GM03348 (cell line): ENCODE measurements at regions not wholly inside any gene's neighbourhood (a gene's known extent, or its start where the extent isn't known, plus 50 kb on each side); places are given as distances from the start of the nearest gene placed in this dataset.

Experiments used
- DNase-seq: peaks from one replicate; pipeline ENCODE4 v3.0.0; 2012; ENCODE audit warnings: low spot score

DNA sequence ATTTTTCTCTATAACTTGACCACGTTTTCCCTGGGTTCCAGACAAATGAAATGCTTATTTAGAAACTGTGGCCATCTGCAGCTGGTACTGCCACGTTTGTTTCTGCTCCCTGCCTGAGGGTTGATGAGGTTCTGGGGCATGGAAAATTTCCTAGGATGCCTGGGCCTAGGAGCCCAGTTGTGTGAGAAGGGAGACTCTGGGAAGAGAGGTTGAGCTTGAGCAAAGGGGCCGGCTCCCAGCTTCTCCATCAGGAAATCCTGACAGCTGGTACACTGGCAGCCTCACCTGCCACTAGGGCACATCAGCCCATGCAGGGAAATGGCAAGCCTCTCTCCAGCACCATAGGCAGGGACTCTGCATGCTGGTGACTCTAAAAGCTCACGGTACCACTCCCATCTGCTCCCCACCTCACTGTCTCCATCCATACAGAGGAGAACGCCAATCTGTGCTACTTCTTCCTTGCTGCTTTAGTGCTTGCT lies 165.4 kb upstream of the PPP2R3A start:
- DNase-seq: no peak

DNA sequence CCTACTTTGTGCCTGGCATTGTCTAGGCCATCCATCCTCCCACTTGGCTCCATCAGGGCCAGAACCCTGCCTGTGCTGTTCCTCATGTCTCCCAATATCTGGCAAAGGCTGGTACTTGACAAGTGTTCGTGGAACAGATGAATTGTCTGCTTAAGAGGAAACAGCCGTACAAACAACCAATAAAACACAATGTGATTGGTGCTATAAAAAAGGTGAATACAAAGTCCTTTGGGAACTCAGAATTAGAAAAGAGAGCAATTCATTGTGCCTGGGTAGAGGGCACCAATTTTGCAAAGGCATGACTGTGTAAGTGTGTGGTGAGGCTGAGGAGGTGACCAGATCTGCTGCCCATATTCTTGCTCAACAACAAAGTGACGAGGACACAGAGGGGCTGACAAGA lies 164.5 kb upstream of the PPP2R3A start:
- DNase-seq: no peak

DNA sequence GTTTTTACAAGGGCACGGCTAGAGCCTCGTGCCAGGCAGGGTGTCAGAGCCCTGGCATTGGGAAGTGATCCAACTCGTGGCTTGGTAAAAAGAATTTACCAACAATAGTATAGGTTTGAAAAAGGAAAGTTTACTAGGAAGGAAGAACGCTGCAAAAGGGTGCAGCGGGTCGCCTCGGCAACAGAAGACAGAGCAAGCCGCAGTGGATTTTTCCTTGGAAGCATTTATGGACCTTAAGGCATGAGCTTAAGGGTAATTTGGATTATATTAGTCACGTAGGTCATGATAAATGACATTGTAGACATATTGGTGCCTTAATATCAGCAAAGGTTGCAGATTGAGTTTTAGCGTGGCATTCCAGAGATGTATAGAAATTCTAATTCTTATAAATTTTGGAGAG lies 163.4 kb upstream of the PPP2R3A start:
- DNase-seq: no peak

DNA sequence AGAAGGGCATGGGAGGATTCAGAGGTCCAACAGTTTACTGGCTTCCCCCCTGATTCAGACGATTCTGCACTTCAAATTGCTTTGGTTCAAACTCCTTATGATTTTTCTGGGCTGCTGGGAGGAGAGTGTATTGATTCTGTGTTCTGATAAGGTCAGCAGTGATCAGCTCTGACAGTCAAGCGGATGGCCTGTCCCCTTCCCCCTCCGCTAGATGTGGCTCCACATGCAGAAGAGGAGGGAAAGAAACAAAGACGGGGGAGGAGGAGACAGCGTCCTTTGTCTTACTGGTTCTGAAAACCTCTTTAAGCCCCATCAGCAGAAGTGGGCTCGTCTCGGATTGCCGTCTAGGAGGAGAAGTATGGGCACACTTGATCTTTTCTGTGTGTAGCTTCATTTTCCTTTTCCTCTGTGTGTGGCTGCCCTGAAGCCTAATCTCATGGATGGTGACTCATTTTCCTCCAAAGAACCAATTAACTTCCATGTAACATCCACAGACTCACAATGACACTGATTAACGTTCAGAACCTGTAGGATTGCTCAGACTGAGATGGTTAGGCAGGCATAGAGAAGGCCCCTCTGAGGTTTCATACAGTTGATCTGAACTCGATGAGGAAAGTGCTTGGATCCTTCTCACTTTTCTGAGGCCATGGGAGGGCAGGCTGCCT lies 162.4 kb upstream of the PPP2R3A start:
- DNase-seq: no peak

DNA sequence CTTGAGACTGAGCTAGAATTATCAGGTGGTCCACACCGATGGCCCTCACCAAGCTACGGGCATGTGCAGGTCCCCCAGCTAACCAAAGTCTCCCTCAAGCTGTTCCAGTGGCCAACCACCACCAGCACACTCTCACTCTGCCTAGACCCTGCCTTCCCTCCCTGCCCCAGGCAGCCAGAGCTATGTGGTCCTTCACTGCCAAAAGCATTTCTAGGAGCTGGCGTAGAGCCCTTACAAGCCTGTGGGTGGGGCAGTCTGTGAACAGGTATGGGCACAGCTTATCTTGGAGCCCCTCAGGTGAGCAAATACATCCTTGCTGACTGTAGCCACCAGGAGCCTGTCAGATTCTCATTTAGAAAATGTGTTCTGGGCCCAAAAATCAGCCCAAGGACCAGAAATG lies 159.8 kb upstream of the PPP2R3A start:
- no peak for DNase-seq

DNA sequence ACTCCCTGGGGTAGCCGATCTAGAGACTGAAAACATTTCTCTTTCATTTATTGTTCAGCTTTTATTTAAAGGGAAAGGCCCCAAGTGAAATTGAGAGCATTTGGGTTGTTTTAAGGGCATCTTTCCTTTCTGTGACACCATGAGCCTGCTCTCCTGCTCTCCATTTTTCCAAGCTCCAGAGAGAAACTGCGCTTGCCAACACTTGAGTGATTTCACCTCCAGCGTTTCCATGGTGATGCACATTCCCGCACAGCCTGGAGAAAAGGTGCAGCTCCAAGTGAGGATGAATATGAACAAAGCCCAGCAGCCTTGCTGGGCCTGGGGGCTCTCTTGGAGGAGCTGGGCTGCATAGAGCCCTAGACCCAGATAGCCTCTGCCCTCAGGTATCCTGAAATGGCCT lies 159.2 kb upstream of the PPP2R3A start:
- no peak for DNase-seq

DNA sequence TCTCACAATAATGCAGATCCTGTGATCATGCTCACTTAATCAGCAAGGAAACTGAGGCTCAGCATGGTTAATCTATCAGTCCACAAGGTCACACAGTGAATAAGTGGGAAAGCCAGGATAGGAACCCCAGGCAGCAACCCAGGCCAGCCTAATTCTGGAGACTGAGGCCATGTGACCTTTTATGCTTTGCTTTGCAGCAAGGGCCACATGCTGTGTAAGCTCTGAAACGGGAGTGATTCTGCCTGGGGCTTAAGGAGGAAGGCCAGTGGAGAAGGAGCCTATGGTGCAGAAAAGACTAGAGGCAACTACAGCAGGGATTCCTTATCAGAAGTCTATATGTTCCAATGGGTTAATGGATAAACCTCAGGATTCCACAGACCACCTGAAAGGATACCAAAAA lies 157.6 kb upstream of the PPP2R3A start:
- no peak for DNase-seq

DNA sequence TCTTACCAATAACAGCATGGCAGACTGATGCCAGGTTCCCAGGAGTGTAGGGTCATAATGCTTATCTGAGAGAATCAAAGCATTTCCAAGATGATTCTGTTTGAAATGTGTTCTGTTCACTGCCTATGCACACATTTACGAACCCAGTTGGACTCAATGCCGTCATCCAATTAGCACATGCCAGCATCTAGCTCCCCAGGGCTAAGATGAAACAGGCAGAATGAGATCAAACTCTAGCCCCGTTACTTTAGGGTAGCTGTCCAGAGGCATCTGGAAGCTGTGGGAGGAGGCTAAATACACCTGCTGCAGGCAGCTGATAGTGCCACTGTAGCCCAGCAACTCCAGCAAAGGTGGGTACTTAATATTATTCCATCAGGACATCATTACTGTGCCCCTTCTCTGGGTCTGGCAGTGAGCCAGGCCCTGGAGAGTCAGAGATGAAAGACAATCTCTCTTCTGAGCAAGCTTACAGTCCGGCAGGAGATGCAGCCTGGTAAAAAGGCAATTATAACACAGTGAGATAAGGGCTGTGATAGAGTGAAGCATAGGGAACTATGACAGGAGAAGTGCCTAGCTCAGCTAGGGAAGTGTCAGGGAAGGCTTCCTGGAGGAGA lies 156.4 kb upstream of the PPP2R3A start:
- DNase-seq: no peak

DNA sequence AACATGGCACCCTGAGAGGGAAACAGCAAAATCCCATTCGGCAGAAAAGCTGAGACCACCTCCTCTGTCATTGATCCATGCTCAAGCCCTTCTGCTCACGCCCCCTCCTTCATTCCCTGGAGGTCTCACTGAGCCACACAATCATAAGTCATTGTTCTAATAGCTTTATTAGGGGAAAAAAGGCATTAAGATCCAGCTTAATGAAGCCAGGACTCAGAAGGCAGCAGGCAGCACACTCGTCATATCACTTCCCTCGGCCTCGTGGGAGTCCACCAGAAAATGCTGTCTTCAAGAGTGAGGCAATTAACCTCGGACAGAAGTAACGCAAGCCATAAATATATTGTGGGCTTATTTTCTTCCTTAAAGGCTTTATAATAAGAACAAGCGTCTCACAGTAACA lies 153.9 kb upstream of the PPP2R3A start:
- no peak for DNase-seq

DNA sequence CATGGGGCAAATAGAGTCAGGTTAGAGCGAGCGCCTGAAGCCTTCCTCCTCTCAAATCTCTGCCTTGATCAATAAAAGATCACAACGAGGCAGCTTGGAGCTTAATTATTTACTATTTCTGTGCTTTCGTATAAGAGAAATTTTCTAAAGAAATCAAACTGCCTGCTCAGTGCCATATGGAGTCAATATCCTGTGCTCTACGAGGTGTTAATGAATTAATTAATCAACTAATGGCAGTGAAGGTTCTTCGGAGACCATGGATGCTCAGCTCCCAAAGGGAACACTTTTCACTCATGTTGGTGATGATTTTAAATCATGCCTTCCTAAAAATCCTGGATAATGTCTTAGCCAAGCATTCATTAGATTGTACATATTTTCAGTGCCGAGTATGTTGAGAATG lies 153.5 kb upstream of the PPP2R3A start:
- DNase-seq: no peak

DNA sequence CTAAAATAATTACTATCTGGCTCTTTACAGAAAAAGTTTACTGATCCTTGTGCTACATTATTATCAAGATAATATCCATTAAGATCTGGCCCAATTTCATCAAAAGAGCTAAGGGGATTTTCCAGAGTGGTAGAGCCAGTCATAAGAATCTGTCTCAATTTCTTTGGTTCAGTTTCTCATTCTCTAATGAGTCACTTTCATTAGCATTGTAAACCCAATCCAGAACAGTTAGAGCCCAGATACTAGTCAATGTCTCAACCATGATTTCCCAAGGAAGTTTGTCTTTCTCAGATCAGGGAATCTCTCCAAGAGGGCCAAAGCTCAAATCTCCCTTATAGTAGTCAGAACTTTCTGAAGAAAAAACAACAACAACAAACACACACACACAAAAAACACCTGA lies 131.1 kb upstream of the PPP2R3A start:
- DNase-seq: no peak

DNA sequence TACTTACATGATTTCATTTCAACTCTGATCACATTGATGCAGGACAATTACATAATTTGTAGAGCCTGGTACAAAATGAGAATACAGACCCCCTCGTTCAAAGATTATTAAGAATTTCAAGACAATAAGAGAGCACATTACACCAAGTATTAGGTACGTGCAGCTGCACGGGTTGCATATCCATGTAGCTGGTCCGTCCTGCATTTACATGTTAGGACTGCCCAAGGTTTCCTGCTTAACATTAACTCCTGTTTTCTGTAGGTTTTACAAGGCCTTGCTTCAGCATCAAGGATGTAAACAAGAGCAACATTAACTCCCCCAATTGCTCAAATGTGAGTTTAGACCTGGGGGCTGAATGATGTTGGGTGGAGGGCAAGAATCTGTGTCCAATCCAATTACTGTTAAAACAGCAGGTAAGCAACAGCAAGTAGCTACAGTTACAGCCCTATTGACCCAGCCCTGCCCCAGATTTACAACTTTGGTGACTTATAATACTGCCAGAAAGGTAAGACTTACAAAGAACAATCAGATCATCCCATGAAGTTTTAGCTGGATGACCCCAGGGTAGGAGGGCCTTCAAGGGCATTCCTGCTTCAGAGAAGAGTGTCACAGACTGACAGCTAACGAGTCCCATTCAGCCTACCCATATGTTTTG lies 127.4 kb upstream of the PPP2R3A start:
- DNase-seq: no peak

DNA sequence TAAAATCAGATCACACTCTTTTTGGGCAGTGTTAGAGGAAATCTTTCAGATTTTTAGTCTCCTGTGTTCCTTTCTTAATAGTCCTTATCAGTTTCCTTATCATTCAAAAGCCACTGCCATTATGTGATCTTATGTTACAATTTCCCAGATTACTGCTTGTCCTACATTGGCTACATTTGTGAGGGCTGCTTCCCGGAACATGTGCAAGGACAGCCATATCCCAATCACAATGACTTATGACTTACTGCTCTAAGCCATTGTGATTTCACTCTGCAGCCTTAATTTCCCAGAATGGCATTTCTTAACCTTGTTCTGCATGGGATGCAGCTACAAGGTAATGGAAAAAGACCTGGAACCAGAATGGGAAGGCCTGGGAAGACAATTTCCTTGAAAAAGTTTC lies 125.1 kb upstream of the PPP2R3A start:
- DNase-seq: no peak

DNA sequence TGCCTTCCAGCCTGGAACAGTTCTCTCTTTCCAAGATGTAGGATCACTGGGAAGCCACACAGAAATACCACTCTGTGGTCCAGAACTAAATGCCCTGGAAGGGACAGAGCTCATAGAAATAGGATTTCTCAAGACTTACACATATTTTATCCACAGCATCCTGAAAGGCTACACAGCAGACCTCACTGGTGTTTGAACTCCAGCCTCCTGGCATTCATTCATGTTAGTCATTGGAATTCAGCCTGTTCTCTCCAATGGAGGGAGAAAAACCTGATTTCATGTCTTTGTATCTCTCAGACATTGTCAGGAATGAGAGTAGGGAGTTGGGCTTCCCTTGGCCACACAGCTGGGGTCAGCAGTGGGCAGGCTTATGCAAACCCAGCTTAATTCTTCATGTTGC lies 121.1 kb upstream of the PPP2R3A start:
- DNase-seq: peak; percentile 49

DNA sequence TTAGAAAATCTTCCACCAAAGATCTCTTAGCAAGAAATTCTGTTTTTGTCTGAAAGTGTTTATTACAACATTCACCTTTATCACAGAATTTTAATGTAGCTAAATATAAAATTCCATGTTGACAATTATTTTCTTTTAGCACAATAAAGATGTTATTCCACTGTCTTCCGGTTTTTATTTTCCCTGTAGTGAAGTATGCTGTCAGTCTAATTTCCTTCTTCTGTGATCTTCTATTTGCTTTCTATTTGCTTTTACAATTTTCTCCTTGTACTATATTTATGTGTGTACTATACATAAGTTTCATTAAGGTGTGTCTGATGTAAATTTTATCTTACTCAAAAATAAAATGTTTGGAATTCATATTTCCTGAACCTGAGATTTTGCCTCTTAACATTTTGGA lies 117.5 kb upstream of the PPP2R3A start:
- DNase-seq: no peak

DNA sequence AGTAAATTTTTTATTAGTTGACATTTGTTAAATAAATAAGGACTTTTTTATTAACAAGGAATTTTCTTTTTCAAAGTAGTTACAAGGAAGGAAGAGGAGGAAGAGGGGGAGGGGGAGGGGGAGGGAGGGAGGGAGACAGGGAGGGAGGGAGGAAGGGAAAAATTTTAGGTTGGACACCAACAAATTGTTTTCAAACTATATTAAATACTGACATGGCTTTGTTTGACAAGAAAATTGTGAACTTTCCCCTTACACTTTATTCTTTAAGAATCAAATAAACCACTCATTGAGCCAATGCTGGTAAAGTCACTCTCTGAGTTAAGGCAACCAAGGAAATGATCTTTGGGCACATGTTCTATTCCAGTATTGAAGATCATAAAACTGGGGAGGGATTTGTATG lies 115.7 kb upstream of the PPP2R3A start:
- no peak for DNase-seq

DNA sequence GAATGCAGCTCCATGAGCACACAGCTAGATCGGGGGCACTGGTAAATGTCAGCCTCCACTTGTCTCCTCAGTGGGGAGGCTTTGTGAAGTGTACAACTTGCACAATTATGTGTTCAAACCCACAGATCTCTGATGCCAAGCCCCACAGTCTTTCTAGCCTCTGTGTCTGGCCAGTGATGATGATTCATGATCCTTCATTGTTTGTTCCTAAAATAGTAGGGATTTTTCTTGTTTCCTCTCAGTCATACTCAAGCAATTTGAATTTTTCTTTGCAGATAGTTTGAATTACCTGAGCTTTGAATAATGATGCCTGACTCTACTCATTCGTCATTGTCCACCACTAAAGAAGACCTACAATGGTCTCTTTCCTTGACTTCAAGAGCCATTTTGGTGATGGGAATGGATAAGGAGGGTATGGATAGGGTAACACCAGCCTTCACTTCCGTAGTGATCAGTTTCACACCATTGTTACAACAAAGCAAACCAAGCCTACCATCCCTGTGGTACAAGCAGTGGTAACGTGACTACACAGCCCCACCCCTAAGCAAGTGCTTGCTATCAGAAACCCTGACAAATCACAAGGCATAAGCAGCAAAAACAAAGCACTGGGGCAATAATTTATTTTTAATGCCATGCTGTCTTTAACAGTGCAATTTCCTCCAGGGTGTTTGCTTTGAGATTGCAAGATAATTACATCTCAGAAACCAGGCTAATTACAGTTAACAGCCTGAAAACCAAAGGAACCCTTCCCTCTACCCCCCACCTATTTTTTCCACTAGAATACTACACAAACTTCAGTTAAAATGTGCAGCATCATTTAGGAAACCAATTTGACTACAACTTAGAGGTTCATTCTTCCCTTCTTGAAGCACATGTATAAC lies 114.1 kb upstream of the PPP2R3A start:
- DNase-seq: peak; percentile 32

DNA sequence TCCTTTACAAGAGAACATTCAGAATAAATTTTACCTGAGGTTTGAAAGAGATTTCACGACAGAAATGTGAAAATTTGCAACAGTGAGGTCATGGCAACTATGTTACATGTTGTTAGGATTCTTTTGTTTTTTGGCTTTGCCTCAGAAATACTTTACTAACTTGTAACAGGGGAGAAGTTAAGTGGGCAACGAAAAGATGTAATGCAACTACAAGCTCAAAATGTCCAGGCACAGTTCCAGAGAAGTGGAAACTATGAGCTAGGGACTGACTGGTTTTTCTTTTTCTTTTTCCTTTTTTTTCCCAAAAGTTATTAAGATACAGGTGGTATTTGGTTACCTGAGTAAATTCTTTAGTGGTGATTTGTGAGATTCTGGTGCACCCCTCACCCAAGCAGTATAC lies 111.5 kb upstream of the PPP2R3A start:
- DNase-seq: no peak

DNA sequence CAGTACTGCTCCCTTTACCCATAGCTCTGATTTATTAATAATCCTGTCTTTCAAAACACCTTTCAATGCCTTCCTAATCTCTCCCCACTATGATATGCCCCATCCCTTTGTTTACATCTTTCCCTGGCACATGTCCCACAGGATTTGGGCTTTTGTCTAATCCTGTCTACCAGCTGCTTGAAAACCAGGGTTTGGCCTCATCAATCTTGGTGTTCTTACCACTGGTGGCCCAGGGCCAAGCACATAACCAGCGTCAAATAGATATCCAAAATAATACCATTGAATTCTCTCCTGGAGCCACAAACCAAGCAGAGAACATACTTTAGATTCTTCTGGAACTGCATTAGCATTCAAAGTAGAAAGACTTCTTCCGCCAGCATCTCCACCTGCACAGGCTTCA lies 104.8 kb upstream of the PPP2R3A start:
- no peak for DNase-seq

DNA sequence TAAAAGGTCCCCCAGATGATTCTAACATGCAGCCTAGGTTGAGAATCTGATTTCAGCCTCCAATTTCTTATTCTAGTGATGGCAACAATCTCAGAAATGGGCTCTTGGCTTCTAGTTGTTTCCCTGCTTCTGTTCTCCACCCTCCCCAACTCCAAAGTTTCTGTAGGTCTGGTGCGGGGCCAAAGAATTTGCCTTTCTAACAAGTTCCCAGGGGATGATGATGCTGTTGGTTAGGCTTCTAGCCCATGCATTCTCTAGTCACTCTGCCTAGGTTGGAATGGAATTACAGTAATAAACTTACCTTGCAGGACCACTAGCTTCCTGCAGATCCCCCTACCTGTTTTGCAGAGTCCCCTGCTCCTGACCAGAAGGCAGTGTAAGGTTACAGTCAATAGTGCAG lies 103.2 kb upstream of the PPP2R3A start:
- DNase-seq: no peak

DNA sequence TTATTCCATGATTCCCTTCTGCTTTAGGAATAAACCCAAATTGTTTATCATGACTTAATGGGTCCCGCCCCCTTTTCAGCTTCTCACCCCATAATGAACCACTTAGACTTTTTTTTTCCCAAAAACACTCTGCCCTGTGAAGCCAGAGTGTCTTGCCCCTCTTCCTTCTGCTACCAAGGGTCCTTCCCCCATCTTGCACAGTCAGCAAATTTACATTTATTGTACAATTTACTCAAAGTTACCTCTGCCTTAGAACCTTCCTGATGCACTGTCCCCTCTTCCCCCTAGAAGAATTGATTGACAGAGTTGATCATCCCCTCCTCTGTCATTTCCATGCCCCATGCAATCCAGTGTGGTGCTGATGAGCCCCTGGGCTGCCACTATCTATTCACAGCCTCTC lies 101.5 kb upstream of the PPP2R3A start:
- DNase-seq: no peak

DNA sequence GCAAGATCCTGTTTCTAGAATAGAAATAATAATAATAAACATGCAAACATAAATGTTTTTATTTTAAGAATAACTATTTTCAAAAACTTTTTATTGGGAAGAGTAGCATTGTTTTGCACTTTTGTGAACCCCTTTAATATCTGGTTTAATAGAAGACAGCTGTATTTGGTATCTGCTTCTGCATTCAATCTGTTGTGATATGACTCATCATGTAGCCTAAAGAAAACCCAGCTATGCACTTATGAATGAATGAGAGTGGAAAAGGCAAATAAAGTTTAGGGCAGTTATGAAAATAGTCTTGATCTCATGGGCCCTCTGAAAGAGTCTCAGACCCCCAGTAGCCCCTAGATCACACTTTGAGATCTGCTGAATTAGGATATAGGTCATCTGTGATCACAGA lies 100.4 kb upstream of the PPP2R3A start:
- DNase-seq: no peak

DNA sequence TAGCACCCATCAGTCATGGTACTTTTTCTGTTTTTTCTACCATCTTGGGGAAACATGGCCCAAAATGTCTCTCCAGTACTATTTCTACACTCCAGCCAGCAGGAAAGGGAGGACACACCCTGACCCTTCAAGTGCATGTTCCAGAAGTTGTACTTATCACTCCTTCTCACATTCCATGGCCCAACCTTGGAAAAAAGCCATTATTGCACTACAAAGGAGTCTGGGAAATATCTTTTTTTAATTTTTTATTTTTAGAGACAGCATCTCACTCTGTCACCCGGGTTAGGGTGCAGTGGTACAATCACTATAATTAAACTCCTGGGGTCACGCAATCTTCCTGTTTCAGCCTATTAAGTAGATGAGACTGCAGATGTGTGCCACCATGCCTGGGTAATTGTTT lies 100.0 kb upstream of the PPP2R3A start:
- DNase-seq: no peak
